ACHN (cell line): ENCODE measurements at regions not wholly inside any gene's neighbourhood (a gene's known extent, or its start where the extent isn't known, plus 50 kb on each side); places are given as distances from the start of the nearest gene placed in this dataset.
A peak's percentile ranks its signal among the peaks of the same experiment; 100 is the strongest.

Source experiments
- DNase-seq: peaks from one replicate; pipeline ENCODE4 v3.0.0-alpha.2; 2015
- in situ Hi-C: cut with HindIII; loops from 2 replicates; pipeline ENCODE4 v1.10.0; 2017; ENCODE audit warnings: low sequenced_read_pairs, low pct_ligation_motif_present, low pct_unique_long_range_greater_than_20kb

- DNase-seq, result no peak
- in situ Hi-C loops, result no loop called here
Measured at GRCh38 chr5:53418826-53419658, 61.4 kb upstream of the FST start.

GRCh38 chr5:53422539-53422938 is 57.9 kb upstream of the FST start:
- no peak for DNase-seq
- in situ Hi-C loops, result no loop called here

- in situ Hi-C loops, result no loop called here
Measured at GRCh38 chr5:53423724-53424123, 56.7 kb upstream of the FST start.

GRCh38 chr5:53424686-53425615 is 55.5 kb upstream of the FST start:
- DNase-seq, result no peak
- in situ Hi-C loops, result no loop called here

More at GRCh38 chr5:53423724-53424123, 56.7 kb upstream of the FST start:
- DNase-seq, result no peak

GRCh38 chr5:53425687-53426511 is 54.5 kb upstream of the FST start:
- in situ Hi-C loops, result no loop called here
- peak; percentile 44 for DNase-seq

- no peak for DNase-seq
- in situ Hi-C loops, result no loop called here
Measured at GRCh38 chr5:53426512-53426830, 54.0 kb upstream of the FST start.

- DNase-seq, result no peak
- in situ Hi-C loops, result no loop called here
Measured at GRCh38 chr5:53426878-53427277, 53.6 kb upstream of the FST start.

GRCh38 chr5:53427965-53428364 is 52.5 kb upstream of the FST start:
- in situ Hi-C loops, result no loop called here
- no peak for DNase-seq

- DNase-seq, result no peak
Measured at GRCh38 chr5:53429706-53430105, 50.7 kb upstream of the FST start.

GRCh38 chr5:53430618-53431252 is 49.7 kb upstream of the FST start:
- in situ Hi-C loops, result no loop called here

More at GRCh38 chr5:53429706-53430105, 50.7 kb upstream of the FST start:
- in situ Hi-C loops, result no loop called here

More at GRCh38 chr5:53430618-53431252, 49.7 kb upstream of the FST start:
- peak; percentile 29 for DNase-seq
